H1 (cell line): ENCODE measurements at regions not wholly inside any gene's neighbourhood (a gene's known extent, or its start where the extent isn't known, plus 50 kb on each side); places are given as distances from the start of the nearest gene placed in this dataset.

Source experiments
- BRCA1 ChIP-seq: IDR thresholded peaks from 2 replicates; pipeline ENCODE4 v1.6.1; 2012; ENCODE audit warnings: low read depth, low read length, improper control_type of control experiment
- CBX5 ChIP-seq: fragments of 300-800, 300-1000 bp; sonication (generic); IDR thresholded peaks from 2 replicates; pipeline ENCODE4 v1.7.1; 2016; ENCODE audit warnings: antibody characterized with exemption, low read length, low read depth
- CTCF ChIP-seq, 3 experiments: IDR thresholded peaks; 1 replicate in 2 of 3; 2 replicates in 1 of 3; pipeline versions ENCODE4 v1.5.1 to v1.6.1; 2011; ENCODE audit warnings: low read length in 3 of 3, mild to moderate bottlenecking in 3 of 3, inconsistent platforms in 2 of 3, low read depth in 1 of 3, moderate library complexity in 1 of 3; ENCODE audit not compliant: insufficient read depth in 1 of 3; ENCODE audit errors: control extremely low read depth in 1 of 3
- E2F6 ChIP-seq: IDR thresholded peaks from 2 replicates; pipeline ENCODE4 v1.6.1; 2012; ENCODE audit warnings: inconsistent platforms
- EGR1 ChIP-seq: IDR thresholded peaks from 2 replicates; pipeline ENCODE4 v1.6.1; 2011; ENCODE audit warnings: low read depth, low read length, borderline replicate concordance
- EZH2 ChIP-seq: fragments of 200-600 bp; sonication (generic); IDR thresholded peaks from 2 replicates; pipeline ENCODE4 v1.7.1; 2012; ENCODE audit warnings: low read depth, mild to moderate bottlenecking, moderate library complexity, low read length, inconsistent platforms; ENCODE audit not compliant: severe bottlenecking
- GTF2F1 ChIP-seq: IDR thresholded peaks from 2 replicates; pipeline ENCODE4 v1.6.1; 2012; ENCODE audit warnings: low read depth, low read length, improper control_type of control experiment, borderline replicate concordance
- JUN ChIP-seq: IDR thresholded peaks from 2 replicates; pipeline ENCODE4 v1.6.1; 2011; ENCODE audit warnings: low read depth, mild to moderate bottlenecking, improper control_type of control experiment, low read length
- MAFK ChIP-seq: IDR thresholded peaks from 2 replicates; pipeline ENCODE4 v1.6.1; 2012; ENCODE audit warnings: low read depth, mild to moderate bottlenecking, improper control_type of control experiment, low read length
- PHF8 ChIP-seq: fragments of 200-600 bp; sonication (generic); conservative IDR thresholded peaks from 2 replicates; pipeline ENCODE4 v1.7.1; 2012; ENCODE audit warnings: low read depth, mild to moderate bottlenecking, inconsistent platforms, low read length, moderate library complexity
- POLR2A ChIP-seq, 2 experiments: IDR thresholded peaks; 1 replicate in 1 of 2; 2 replicates in 1 of 2; pipeline ENCODE4 v1.6.1; 2011; ENCODE audit warnings: low read depth in 2 of 2, low read length in 2 of 2, mild to moderate bottlenecking in 2 of 2; ENCODE audit errors: control extremely low read depth in 1 of 2
- RBBP5 ChIP-seq: IDR thresholded peaks from 2 replicates; pipeline ENCODE4 v1.7.1; 2012; ENCODE audit warnings: low read depth, mild to moderate bottlenecking, inconsistent platforms, low read length, moderate library complexity, borderline replicate concordance
- RNF2 ChIP-seq: fragments of 200-900, 300-1000 bp; sonication (generic); IDR thresholded peaks from 2 replicates; pipeline ENCODE4 v1.7.1; 2016; ENCODE audit warnings: borderline replicate concordance, low read depth, mild to moderate bottlenecking, antibody characterized with exemption, low read length; ENCODE audit not compliant: poor library complexity, severe bottlenecking; ENCODE audit errors: missing control alignments
- SIRT6 ChIP-seq: IDR thresholded peaks from one replicate; pipeline ENCODE4 v1.7.1; 2012; ENCODE audit warnings: low read length, inconsistent platforms
- SRF ChIP-seq: IDR thresholded peaks from 2 replicates; pipeline ENCODE4 v1.6.1; 2011; ENCODE audit warnings: mild to moderate bottlenecking, low read depth, low read length, moderate library complexity
- USF2 ChIP-seq: IDR thresholded peaks from 2 replicates; pipeline ENCODE4 v1.6.1; 2011; ENCODE audit warnings: low read length, improper control_type of control experiment

GRCh38 chr14:98748966-98749365 is 523.0 kb downstream of the BCL11B start (continued):
- TF ChIP-seq RBBP5 (no peak), EGR1 (no peak), BRCA1 (no peak), JUN (no peak), EZH2 (no peak), MAFK (no peak), POLR2A (IDR thresholded peaks at IDR 0.05; ENCODE audit: control extremely low read depth in 1 of 2, low read depth in 2 of 2, low read length in 2 of 2) (no peak), USF2 (no peak), CBX5 (no peak), GTF2F1 (no peak), PHF8 (no peak), E2F6 (no peak), SIRT6 (no peak), RNF2 (no peak), SRF (no peak), CTCF (IDR thresholded peaks at IDR 0.05; ENCODE audit: control extremely low read depth in 1 of 3, insufficient read depth in 1 of 3, low read depth in 1 of 3, low read length in 3 of 3) (no peak)
